Vagina (tissue), 2 donors: ENCODE measurements at regions not wholly inside any gene's neighbourhood (a gene's known extent, or its start where the extent isn't known, plus 50 kb on each side); places are given as distances from the start of the nearest gene placed in this dataset.
A peak's percentile ranks its signal among the peaks of the same experiment; 100 is the strongest.

Source experiments
- DNase-seq, 2 donors: peaks; one replicate each; pipeline ENCODE4 v3.0.0-alpha.2; 2017; ENCODE audit errors: extremely low spot score in 2 of 2
- H3K27ac ChIP-seq: fragments of 200-600 bp; sonication (generic); one replicate; pipeline ENCODE4 v1.5.1; 2019
- H3K27me3 ChIP-seq: fragments of 200-600 bp; sonication (generic); one replicate; pipeline ENCODE4 v1.5.1; 2019
- H3K36me3 ChIP-seq, 2 donors: fragments of 200-600 bp; sonication (generic); one replicate each; pipeline ENCODE4 v1.5.1; 2017 to 2019
- H3K4me1 ChIP-seq: fragments of 200-600 bp; sonication (generic); one replicate; pipeline ENCODE4 v1.5.1; 2019
- H3K4me3 ChIP-seq, 2 donors: fragments of 200-600 bp; sonication (generic); 1 replicate in 1 of 2; 2 replicates in 1 of 2; pipeline ENCODE4 v1.5.1; 2016 to 2019
- H3K9me3 ChIP-seq: fragments of 200-600 bp; sonication (generic); one replicate; pipeline ENCODE4 v1.5.1; 2019
- CTCF ChIP-seq, 3 experiments: fragments of 450-650 bp in 2 of 3; fragments of 200-600 bp in 1 of 3; sonication (generic) in 1 of 3; IDR thresholded peaks; one replicate each; pipeline ENCODE4 v1.5.1; 2017 to 2019; ENCODE audit warnings: antibody characterized with exemption in 3 of 3, mild to moderate bottlenecking in 2 of 3, moderate library complexity in 2 of 3
- POLR2A ChIP-seq, 2 donors: fragments of 450-650 bp; IDR thresholded peaks; one replicate each; pipeline ENCODE4 v1.6.1; 2017; ENCODE audit warnings: antibody characterized with exemption in 2 of 2, mild to moderate bottlenecking in 2 of 2, moderate library complexity in 2 of 2
- POLR2AphosphoS5 ChIP-seq, 2 donors: sonication (generic); formaldehyde crosslinking; IDR thresholded peaks; one replicate each; pipeline ENCODE4 v1.9.0; 2017; ENCODE audit warnings: antibody characterized with exemption in 2 of 2, mild to moderate bottlenecking in 2 of 2, low read depth in 1 of 2; ENCODE audit not compliant: insufficient read depth in 1 of 2
- intact Hi-C: fragments of 100-400 bp; cut with DNase I; formaldehyde crosslinking; loops from one replicate; pipeline ENCODE4 v1.15.1; 2023

- Histone ChIP-seq H3K9me3 (no peaks in the 10 kb centered on the region), H3K27ac (peak overlapping the region; percentile 20), H3K27me3 (no peaks in the 10 kb centered on the region), H3K4me1 (peaks cover 12% of the 10 kb centered on the region), H3K36me3 (no peaks in the 10 kb centered on the region), H3K4me3 (no peak overlapping the region)
- DNase-seq: no peak
- intact Hi-C loops: no loop called here
- no peak for TF ChIP-seq POLR2A (IDR thresholded peaks at IDR 0.05)
- no peak for TF ChIP-seq CTCF (IDR thresholded peaks at IDR 0.05)
These were observed 487.3 kb upstream of the PTBP2 start for GRCh38 chr1:96234299-96234698.

GRCh38 chr1:96236156-96236739 is 485.3 kb upstream of the PTBP2 start:
- Histone ChIP-seq H3K4me3 (no peak overlapping the region), H3K4me1 (peaks cover 12% of the 10 kb centered on the region), H3K27me3 (no peaks in the 10 kb centered on the region), H3K36me3 (no peaks in the 10 kb centered on the region), H3K9me3 (no peaks in the 10 kb centered on the region), H3K27ac (no peak overlapping the region)
- TF ChIP-seq POLR2AphosphoS5 (IDR thresholded peaks at IDR 0.05; ENCODE audit: insufficient read depth in 1 of 2, low read depth in 1 of 2) (no peak), CTCF (IDR thresholded peaks at IDR 0.05) (peak; percentile 31 to 60 (median 59))
- DNase-seq: no peak
- intact Hi-C loops: no loop called here

GRCh38 chr1:96238426-96238825 is 483.2 kb upstream of the PTBP2 start:
- no peak for DNase-seq
- no peaks in the 10 kb centered on the region for H3K36me3 ChIP-seq
- TF ChIP-seq CTCF (IDR thresholded peaks at IDR 0.05) (no peak), POLR2A (IDR thresholded peaks at IDR 0.05) (no peak), POLR2AphosphoS5 (IDR thresholded peaks at IDR 0.05; ENCODE audit: insufficient read depth in 1 of 2, low read depth in 1 of 2) (no peak)
- H3K9me3 ChIP-seq: no peaks in the 10 kb centered on the region
- H3K27ac ChIP-seq: no peak overlapping the region
- no peaks in the 10 kb centered on the region for H3K27me3 ChIP-seq
- H3K4me1 ChIP-seq: peaks cover 12% of the 10 kb centered on the region
- H3K4me3 ChIP-seq: no peak overlapping the region
- intact Hi-C loops: no loop called here

- TF ChIP-seq CTCF (IDR thresholded peaks at IDR 0.05) (no peak), POLR2A (IDR thresholded peaks at IDR 0.05) (no peak), POLR2AphosphoS5 (IDR thresholded peaks at IDR 0.05; ENCODE audit: insufficient read depth in 1 of 2, low read depth in 1 of 2) (no peak)
- Histone ChIP-seq H3K4me3 (no peak overlapping the region), H3K9me3 (no peaks in the 10 kb centered on the region), H3K4me1 (peaks cover 12% of the 10 kb centered on the region), H3K36me3 (no peaks in the 10 kb centered on the region), H3K27me3 (no peaks in the 10 kb centered on the region), H3K27ac (no peak overlapping the region)
- no peak for DNase-seq
- intact Hi-C loops: no loop called here
These were observed 481.1 kb upstream of the PTBP2 start for GRCh38 chr1:96240438-96240837.

- no peaks in the 10 kb centered on the region for H3K9me3 ChIP-seq
- H3K4me3 ChIP-seq: no peak overlapping the region
- TF ChIP-seq CTCF (IDR thresholded peaks at IDR 0.05) (no peak), POLR2AphosphoS5 (IDR thresholded peaks at IDR 0.05; ENCODE audit: insufficient read depth in 1 of 2, low read depth in 1 of 2) (peak in 1 of 2 donors; percentile 52), POLR2A (IDR thresholded peaks at IDR 0.05) (no peak)
- H3K27ac ChIP-seq: peak overlapping the region; percentile 56
- intact Hi-C loops: no loop called here
- DNase-seq: no peak
- H3K4me1 ChIP-seq: no peaks in the 10 kb centered on the region
- H3K36me3 ChIP-seq: no peaks in the 10 kb centered on the region
- H3K27me3 ChIP-seq: no peaks in the 10 kb centered on the region
These were observed 468.1 kb upstream of the PTBP2 start for GRCh38 chr1:96253246-96254035.
